Transverse colon (tissue), 4 donors: ENCODE measurements at regions not wholly inside any gene's neighbourhood (a gene's known extent, or its start where the extent isn't known, plus 50 kb on each side); places are given as distances from the start of the nearest gene placed in this dataset.

Experiments used
- EP300 ChIP-seq: sonication (generic); formaldehyde crosslinking; IDR thresholded peaks from one replicate; pipeline ENCODE4 v1.6.1; 2017; ENCODE audit warnings: antibody characterized with exemption, low read depth
- POLR2A ChIP-seq: fragments of 450-650 bp; IDR thresholded peaks from one replicate; pipeline ENCODE4 v1.6.1; 2016; ENCODE audit warnings: antibody characterized with exemption, mild to moderate bottlenecking, moderate library complexity
- POLR2AphosphoS5 ChIP-seq, 3 donors: sonication (generic); formaldehyde crosslinking; IDR thresholded peaks; one replicate each; pipeline ENCODE4 v1.6.1; 2016; ENCODE audit warnings: antibody characterized with exemption in 3 of 3
- TF ChIP-seq, protein P1 (sequence below), 5 experiments: fragments of 200-600 bp in 3 of 5; fragments of 450-650 bp in 2 of 5; sonication (generic) in 3 of 5; IDR thresholded peaks; 1 replicate in 2 of 5; 2 replicates in 3 of 5; pipeline ENCODE4 v1.5.1; 2016 to 2017; ENCODE audit warnings: antibody characterized with exemption in 5 of 5, inconsistent platforms in 3 of 5, mild to moderate bottlenecking in 2 of 5, moderate library complexity in 1 of 5

DNA sequence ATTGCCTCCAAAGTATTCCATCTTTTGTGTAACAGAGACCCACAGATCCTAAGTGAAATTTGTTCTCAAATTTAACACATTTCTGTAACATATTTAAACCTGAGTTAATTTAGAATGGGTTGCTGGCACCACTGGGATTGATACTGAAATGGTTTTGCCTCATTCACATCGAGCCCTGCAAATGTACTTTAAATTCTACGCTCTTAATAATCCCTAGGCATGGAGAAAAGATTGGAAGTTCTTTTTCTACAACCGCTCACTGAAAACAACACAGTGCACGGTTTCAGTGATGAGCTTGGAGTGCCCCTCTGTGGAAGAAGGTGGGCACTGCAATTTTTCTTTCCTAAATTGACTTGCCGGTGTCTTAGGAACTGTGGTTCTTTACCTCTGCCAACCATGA, 109.9 kb upstream of the ATP11B start:
- TF ChIP-seq, protein P1, sequence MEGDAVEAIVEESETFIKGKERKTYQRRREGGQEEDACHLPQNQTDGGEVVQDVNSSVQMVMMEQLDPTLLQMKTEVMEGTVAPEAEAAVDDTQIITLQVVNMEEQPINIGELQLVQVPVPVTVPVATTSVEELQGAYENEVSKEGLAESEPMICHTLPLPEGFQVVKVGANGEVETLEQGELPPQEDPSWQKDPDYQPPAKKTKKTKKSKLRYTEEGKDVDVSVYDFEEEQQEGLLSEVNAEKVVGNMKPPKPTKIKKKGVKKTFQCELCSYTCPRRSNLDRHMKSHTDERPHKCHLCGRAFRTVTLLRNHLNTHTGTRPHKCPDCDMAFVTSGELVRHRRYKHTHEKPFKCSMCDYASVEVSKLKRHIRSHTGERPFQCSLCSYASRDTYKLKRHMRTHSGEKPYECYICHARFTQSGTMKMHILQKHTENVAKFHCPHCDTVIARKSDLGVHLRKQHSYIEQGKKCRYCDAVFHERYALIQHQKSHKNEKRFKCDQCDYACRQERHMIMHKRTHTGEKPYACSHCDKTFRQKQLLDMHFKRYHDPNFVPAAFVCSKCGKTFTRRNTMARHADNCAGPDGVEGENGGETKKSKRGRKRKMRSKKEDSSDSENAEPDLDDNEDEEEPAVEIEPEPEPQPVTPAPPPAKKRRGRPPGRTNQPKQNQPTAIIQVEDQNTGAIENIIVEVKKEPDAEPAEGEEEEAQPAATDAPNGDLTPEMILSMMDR (IDR thresholded peaks at IDR 0.05): peak; percentile 78 to 90 (median 86)
- no peak for TF ChIP-seq POLR2A
- no peak for TF ChIP-seq POLR2AphosphoS5 (IDR thresholded peaks at IDR 0.05)
- no peak for TF ChIP-seq EP300
